ENCODE measurements at regions not wholly inside any gene's neighbourhood (a gene's known extent, or its start where the extent isn't known, plus 50 kb on each side); places are given as distances from the start of the nearest gene placed in this dataset. TPM values are rescaled to one million over a fixed set of nuclear protein-coding genes. Genes with fewer than 3 reads are reported as not detected.
A peak's percentile ranks its signal among the peaks of the same experiment; 100 is the strongest.

GRCh38 chr5:73997960-73998359, 372.0 kb downstream of the ARHGEF28 start:
- Histone ChIP-seq H3K27me3 (ENCODE audit: insufficient read depth, low read length) (peaks cover 17% of the 10 kb centered on the region), H3K4me3 (ENCODE audit: insufficient read depth, low read length) (no peak overlapping the region), H3K27ac (ENCODE audit: low read depth, low read length) (no peak overlapping the region), H3K4me2 (ENCODE audit: insufficient read depth, low read length) (no peak overlapping the region), H4K20me1 (ENCODE audit: insufficient read depth, low read length) (no peaks in the 10 kb centered on the region), H3K36me3 (ENCODE audit: insufficient read depth, low read length) (no peaks in the 10 kb centered on the region), H3K79me2 (ENCODE audit: insufficient read depth, low read length) (no peaks in the 10 kb centered on the region), H2AFZ (ENCODE audit: low read length) (no peak overlapping the region), H3K9me3 (ENCODE audit: low read depth, low read length) (no peaks in the 10 kb centered on the region), H3K4me1 (ENCODE audit: insufficient read depth, low read length) (no peaks in the 10 kb centered on the region)
- DNase-seq (ENCODE audit: insufficient read length, low spot score, missing footprints), result no peak
- no peak for TF ChIP-seq CTCF (IDR thresholded peaks at IDR 0.05; ENCODE audit: extremely low read depth, low read depth, low read length)

GRCh38 chr5:73996151-73996755, 370.3 kb downstream of the ARHGEF28 start:
- Histone ChIP-seq H3K4me1 (ENCODE audit: insufficient read depth, low read length) (no peaks in the 10 kb centered on the region), H3K27ac (ENCODE audit: low read depth, low read length) (no peak overlapping the region), H3K36me3 (ENCODE audit: insufficient read depth, low read length) (no peaks in the 10 kb centered on the region), H4K20me1 (ENCODE audit: insufficient read depth, low read length) (no peaks in the 10 kb centered on the region), H3K4me3 (ENCODE audit: insufficient read depth, low read length) (no peak overlapping the region), H3K4me2 (ENCODE audit: insufficient read depth, low read length) (no peak overlapping the region), H3K27me3 (ENCODE audit: insufficient read depth, low read length) (peaks cover 27% of the 10 kb centered on the region), H2AFZ (ENCODE audit: low read length) (no peak overlapping the region), H3K79me2 (ENCODE audit: insufficient read depth, low read length) (no peaks in the 10 kb centered on the region), H3K9me3 (ENCODE audit: low read depth, low read length) (no peaks in the 10 kb centered on the region)
- no peak for TF ChIP-seq CTCF (IDR thresholded peaks at IDR 0.05; ENCODE audit: extremely low read depth, low read depth, low read length)
- no peak for DNase-seq (ENCODE audit: insufficient read length, low spot score, missing footprints)

- Histone ChIP-seq H3K36me3 (ENCODE audit: insufficient read depth, low read length) (no peaks in the 10 kb centered on the region), H4K20me1 (ENCODE audit: insufficient read depth, low read length) (no peaks in the 10 kb centered on the region), H3K27me3 (ENCODE audit: insufficient read depth, low read length) (peaks cover 22% of the 10 kb centered on the region), H3K4me2 (ENCODE audit: insufficient read depth, low read length) (no peak overlapping the region), H3K4me3 (ENCODE audit: insufficient read depth, low read length) (no peak overlapping the region), H3K4me1 (ENCODE audit: insufficient read depth, low read length) (no peaks in the 10 kb centered on the region), H3K27ac (ENCODE audit: low read depth, low read length) (no peak overlapping the region), H3K79me2 (ENCODE audit: insufficient read depth, low read length) (no peaks in the 10 kb centered on the region), H2AFZ (ENCODE audit: low read length) (no peak overlapping the region), H3K9me3 (ENCODE audit: low read depth, low read length) (no peaks in the 10 kb centered on the region)
- no peak for DNase-seq (ENCODE audit: insufficient read length, low spot score, missing footprints)
- TF ChIP-seq CTCF (IDR thresholded peaks at IDR 0.05; ENCODE audit: extremely low read depth, low read depth, low read length), result peak; percentile 11
Observed at GRCh38 chr5:73994963-73995362, 369.0 kb downstream of the ARHGEF28 start.

Small RNA genes lying in the stretch of these regions (small RNA-seq; reads per million reads assigned to genes)
- gene RN7SL814P, result not detected
